Upper lobe of left lung (tissue), 4 donors: ENCODE measurements at regions not wholly inside any gene's neighbourhood (a gene's known extent, or its start where the extent isn't known, plus 50 kb on each side); places are given as distances from the start of the nearest gene placed in this dataset.

Experiments
- CTCF ChIP-seq, 6 experiments: fragments of 450-650 bp in 4 of 6; fragments of 200-600 bp in 2 of 6; sonication (generic) in 2 of 6; IDR thresholded peaks; one replicate each; pipeline ENCODE4 v1.5.1; 2016 to 2019; ENCODE audit warnings: antibody characterized with exemption in 6 of 6
- POLR2A ChIP-seq, 4 donors: fragments of 450-650 bp; IDR thresholded peaks; one replicate each; pipeline ENCODE4 v1.5.1; 2016 to 2017; ENCODE audit warnings: antibody characterized with exemption in 4 of 4, mild to moderate bottlenecking in 2 of 4

- TF ChIP-seq CTCF (IDR thresholded peaks at IDR 0.05) (no peak), POLR2A (IDR thresholded peaks at IDR 0.05) (no peak)
These were observed 60.3 kb upstream of the CALM2 start for GRCh38 chr2:47236503-47237215.
